ENCODE measurements at regions not wholly inside any gene's neighbourhood (a gene's known extent, or its start where the extent isn't known, plus 50 kb on each side); places are given as distances from the start of the nearest gene placed in this dataset.

DNA sequence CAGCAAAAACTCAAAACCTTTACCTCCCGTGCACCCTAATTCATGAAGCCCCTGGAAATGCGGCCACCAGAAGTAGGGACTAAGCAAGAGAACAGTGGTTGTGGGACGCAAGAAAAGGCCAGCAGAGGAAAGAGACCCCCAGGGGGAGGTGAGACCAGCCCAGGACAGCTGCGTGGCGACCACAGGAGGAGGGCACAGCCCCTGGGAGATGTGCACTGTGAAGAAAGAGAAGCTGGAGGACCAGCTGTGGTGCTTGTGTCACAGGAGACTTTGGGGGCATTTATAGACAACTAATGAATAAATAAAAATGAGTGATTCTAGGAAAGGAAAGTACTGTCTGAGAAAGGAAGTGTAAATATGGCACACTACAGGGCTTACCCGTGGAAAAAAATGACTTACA is 263.8 kb downstream of the EIPR1 start:
- TF ChIP-seq, protein P1, sequence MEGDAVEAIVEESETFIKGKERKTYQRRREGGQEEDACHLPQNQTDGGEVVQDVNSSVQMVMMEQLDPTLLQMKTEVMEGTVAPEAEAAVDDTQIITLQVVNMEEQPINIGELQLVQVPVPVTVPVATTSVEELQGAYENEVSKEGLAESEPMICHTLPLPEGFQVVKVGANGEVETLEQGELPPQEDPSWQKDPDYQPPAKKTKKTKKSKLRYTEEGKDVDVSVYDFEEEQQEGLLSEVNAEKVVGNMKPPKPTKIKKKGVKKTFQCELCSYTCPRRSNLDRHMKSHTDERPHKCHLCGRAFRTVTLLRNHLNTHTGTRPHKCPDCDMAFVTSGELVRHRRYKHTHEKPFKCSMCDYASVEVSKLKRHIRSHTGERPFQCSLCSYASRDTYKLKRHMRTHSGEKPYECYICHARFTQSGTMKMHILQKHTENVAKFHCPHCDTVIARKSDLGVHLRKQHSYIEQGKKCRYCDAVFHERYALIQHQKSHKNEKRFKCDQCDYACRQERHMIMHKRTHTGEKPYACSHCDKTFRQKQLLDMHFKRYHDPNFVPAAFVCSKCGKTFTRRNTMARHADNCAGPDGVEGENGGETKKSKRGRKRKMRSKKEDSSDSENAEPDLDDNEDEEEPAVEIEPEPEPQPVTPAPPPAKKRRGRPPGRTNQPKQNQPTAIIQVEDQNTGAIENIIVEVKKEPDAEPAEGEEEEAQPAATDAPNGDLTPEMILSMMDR (IDR thresholded peaks at IDR 0.05; ENCODE audit: low read depth, low read length, missing input control), result no peak
- TF ChIP-seq SP1 (IDR thresholded peaks at IDR 0.05) (no peak), GABPA (IDR thresholded peaks at IDR 0.05 in 1 of 2, conservative IDR thresholded peaks at IDR 0.05 in 1 of 2) (no peak), YY1 (IDR thresholded peaks at IDR 0.05) (no peak), RAD21 (IDR thresholded peaks at IDR 0.05) (no peak), TAF1 (conservative IDR thresholded peaks at IDR 0.05) (no peak), JUND (IDR thresholded peaks at IDR 0.05) (no peak)
- TF ChIP-seq, protein P2, sequence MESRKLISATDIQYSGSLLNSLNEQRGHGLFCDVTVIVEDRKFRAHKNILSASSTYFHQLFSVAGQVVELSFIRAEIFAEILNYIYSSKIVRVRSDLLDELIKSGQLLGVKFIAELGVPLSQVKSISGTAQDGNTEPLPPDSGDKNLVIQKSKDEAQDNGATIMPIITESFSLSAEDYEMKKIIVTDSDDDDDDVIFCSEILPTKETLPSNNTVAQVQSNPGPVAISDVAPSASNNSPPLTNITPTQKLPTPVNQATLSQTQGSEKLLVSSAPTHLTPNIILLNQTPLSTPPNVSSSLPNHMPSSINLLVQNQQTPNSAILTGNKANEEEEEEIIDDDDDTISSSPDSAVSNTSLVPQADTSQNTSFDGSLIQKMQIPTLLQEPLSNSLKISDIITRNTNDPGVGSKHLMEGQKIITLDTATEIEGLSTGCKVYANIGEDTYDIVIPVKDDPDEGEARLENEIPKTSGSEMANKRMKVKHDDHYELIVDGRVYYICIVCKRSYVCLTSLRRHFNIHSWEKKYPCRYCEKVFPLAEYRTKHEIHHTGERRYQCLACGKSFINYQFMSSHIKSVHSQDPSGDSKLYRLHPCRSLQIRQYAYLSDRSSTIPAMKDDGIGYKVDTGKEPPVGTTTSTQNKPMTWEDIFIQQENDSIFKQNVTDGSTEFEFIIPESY (IDR thresholded peaks at IDR 0.05), result no peak
- TF ChIP-seq, protein P3, sequence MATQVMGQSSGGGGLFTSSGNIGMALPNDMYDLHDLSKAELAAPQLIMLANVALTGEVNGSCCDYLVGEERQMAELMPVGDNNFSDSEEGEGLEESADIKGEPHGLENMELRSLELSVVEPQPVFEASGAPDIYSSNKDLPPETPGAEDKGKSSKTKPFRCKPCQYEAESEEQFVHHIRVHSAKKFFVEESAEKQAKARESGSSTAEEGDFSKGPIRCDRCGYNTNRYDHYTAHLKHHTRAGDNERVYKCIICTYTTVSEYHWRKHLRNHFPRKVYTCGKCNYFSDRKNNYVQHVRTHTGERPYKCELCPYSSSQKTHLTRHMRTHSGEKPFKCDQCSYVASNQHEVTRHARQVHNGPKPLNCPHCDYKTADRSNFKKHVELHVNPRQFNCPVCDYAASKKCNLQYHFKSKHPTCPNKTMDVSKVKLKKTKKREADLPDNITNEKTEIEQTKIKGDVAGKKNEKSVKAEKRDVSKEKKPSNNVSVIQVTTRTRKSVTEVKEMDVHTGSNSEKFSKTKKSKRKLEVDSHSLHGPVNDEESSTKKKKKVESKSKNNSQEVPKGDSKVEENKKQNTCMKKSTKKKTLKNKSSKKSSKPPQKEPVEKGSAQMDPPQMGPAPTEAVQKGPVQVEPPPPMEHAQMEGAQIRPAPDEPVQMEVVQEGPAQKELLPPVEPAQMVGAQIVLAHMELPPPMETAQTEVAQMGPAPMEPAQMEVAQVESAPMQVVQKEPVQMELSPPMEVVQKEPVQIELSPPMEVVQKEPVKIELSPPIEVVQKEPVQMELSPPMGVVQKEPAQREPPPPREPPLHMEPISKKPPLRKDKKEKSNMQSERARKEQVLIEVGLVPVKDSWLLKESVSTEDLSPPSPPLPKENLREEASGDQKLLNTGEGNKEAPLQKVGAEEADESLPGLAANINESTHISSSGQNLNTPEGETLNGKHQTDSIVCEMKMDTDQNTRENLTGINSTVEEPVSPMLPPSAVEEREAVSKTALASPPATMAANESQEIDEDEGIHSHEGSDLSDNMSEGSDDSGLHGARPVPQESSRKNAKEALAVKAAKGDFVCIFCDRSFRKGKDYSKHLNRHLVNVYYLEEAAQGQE (IDR thresholded peaks at IDR 0.05), result no peak
- TF ChIP-seq, protein P4, sequence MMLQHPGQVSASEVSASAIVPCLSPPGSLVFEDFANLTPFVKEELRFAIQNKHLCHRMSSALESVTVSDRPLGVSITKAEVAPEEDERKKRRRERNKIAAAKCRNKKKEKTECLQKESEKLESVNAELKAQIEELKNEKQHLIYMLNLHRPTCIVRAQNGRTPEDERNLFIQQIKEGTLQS (IDR thresholded peaks at IDR 0.05), result no peak

Data from liver (tissue), 3 donors.